LHCN-M2 (cell line): ENCODE measurements at regions not wholly inside any gene's neighbourhood (a gene's known extent, or its start where the extent isn't known, plus 50 kb on each side); places are given as distances from the start of the nearest gene placed in this dataset.
"Not testable (repeated sequence)": the region's sequence is repeated elsewhere in the genome, so short reads cannot be mapped to it uniquely, and the experiment has no call there.

ENCODE experiments used
- DNase-seq: peaks from one replicate; pipeline ENCODE4 v3.0.0-alpha.2; 2012; ENCODE audit warnings: low read depth

DNA sequence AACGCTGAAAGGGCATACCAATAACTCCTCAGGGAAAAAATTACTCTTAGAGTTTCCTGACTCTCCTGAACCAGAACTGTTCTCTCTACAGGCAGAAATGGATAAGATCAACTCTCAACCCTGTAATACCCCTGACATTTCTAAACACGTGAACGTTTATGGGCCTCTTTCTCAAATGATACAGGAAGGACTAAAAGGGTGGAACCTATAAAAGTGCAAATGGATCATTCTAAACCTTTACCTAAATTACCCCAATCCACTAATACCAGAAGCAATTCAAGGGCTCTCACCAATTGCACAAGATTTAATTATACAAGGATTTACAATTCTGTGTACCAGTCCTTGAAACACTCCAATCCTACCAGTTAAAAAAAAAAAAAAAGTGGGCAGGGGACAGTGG, 98.0 kb upstream of the FAM174B start:
- DNase-seq: no peak

DNA sequence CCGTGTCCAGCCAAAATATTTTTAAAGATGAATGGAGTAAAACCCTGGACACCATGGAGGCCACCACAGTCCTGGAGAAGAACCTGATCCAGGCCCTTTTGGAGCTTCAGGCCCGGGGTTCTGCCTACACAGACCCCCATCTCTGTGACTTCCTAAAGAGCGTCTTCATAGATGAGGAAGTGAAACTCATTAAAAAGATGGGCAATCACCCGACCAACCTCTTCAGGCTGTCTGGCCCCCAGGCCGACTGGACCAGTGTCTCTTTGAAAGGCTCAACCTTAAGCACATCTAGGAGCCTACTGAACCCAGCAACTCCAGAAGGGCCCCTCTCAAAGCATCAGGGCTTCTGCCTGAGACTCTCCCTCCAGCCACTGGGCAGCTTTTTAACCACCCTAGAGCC, 107.9 kb upstream of the FAM174B start:
- DNase-seq: no peak

- not testable (repeated sequence) for DNase-seq
Measured at GRCh38 chr15:92768131-92768530, 112.6 kb upstream of the FAM174B start.

GRCh38 chr15:92770641-92771040, 115.1 kb upstream of the FAM174B start:
- no peak for DNase-seq

- no peak for DNase-seq
Measured at GRCh38 chr15:92772061-92772460, 116.5 kb upstream of the FAM174B start.

DNA sequence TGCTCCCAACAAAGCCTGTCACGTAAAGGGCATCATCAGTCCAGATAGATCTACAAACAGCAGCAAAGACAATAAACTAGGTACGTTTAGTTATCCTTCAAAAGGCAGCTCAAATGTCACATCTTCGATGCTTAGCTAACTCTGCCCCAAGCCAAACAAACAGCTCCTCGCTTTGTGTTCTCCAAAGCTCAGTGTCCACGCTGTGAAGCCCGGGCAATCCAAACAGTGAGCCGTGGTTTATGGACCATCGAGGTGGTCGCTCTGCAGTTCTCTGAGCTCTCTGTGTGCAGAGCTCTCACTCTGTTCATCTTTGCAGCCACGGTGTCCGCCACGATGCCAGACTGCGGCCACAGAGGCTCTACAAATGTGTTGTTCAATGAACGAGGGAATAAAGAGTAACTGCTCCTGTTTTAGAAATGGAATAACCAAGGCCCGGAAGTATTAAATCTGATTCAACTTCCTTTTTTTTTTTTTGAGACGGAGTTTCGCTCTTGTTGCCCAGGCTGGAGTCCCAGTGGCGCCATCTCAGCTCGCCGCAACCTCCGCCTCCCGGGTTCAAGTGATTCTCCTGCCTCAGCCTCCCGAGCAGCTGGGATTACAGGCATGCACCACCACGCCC, 117.2 kb upstream of the FAM174B start:
- no peak for DNase-seq

- DNase-seq: no peak
Measured at GRCh38 chr15:92773340-92773739, 117.8 kb upstream of the FAM174B start.

DNA sequence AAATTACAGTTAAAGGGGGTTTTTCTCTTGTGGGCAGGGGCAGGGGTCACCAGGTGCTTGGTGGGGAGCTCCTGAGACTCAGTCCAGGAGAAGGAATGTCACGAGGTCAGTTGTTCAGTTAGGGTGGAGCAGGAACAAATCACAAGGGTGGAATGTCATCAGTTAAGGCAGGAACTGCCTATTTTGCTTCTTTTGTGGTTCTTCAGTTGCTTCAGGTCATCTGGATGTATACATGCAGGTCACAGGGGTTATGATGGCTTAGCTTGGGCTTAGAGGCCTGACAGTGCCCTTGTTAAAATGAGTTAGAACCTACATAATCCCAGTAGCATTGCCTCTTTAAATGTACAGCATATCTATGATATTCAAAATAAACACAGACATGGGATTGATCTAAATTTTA, 120.2 kb upstream of the CHD2 start:
- DNase-seq: no peak

DNA sequence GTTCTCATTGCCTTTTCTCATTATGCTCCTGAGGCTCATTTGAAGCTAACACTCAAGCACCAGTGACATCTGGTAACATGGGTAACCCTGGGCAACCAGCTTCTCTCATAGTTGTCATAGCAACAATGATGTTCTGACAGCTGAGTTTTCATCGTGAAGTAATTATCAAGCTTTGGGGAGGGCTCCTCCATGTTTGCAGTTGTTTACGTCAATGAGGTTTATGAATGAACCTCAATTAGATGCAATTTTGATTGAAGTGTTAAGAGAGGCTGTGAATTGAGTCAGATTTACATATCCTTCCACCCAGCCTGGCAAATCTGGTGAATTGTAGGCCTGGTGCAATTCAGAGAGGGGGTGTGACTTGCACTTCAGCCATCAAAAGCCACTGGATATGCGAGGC, 119.3 kb upstream of the CHD2 start:
- DNase-seq: peak; percentile 14

DNA sequence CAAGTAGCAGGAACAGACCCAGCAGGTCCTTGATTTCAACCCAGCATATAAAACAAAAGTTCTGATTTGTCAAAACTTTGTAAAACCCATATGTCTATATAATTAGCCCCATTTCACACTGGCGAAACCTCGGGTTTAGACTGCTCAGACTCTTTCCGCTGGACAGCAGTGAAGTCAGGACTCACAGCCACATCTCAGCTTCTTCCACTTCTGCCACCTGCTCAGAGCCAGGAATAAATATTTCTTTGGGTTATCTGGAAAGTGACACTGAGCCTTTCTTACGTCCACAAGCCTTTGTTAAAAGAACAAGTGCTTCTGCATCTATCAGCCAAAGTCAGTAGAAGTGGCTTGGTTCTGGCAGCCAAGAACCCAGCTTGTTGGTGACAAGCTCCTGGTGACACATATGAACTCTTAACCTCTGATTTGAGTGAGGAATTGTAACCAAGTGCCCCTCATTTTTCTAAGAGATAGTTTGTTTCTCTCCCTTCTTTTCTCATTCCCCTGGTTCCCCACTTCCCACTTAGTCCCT, 118.1 kb upstream of the CHD2 start:
- DNase-seq: no peak

DNA sequence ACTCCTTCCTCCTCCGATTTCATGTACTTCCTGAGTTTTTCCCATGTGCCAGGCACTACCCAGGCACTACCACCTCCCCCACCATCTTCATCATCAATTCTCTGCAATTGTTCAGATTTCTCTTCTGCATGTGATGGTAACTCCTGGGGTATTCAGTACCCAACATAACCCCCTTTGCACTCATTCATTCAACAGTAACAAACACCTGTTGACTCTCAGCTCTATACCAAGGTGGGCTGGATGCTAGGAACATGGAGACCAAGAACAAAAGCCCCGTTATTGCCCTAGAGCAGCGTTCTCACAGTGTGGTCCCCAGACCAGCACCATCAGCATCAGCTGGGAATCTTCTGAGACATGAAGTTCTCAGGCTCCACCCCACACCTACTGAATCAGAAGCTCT, 113.0 kb upstream of the CHD2 start:
- no peak for DNase-seq

GRCh38 chr15:92788196-92788595, 111.9 kb upstream of the CHD2 start:
- no peak for DNase-seq

GRCh38 chr15:92788793-92789192, 111.3 kb upstream of the CHD2 start:
- DNase-seq: not testable (repeated sequence)

- DNase-seq: no peak
Measured at GRCh38 chr15:92796161-92796611, 103.9 kb upstream of the CHD2 start.

DNA sequence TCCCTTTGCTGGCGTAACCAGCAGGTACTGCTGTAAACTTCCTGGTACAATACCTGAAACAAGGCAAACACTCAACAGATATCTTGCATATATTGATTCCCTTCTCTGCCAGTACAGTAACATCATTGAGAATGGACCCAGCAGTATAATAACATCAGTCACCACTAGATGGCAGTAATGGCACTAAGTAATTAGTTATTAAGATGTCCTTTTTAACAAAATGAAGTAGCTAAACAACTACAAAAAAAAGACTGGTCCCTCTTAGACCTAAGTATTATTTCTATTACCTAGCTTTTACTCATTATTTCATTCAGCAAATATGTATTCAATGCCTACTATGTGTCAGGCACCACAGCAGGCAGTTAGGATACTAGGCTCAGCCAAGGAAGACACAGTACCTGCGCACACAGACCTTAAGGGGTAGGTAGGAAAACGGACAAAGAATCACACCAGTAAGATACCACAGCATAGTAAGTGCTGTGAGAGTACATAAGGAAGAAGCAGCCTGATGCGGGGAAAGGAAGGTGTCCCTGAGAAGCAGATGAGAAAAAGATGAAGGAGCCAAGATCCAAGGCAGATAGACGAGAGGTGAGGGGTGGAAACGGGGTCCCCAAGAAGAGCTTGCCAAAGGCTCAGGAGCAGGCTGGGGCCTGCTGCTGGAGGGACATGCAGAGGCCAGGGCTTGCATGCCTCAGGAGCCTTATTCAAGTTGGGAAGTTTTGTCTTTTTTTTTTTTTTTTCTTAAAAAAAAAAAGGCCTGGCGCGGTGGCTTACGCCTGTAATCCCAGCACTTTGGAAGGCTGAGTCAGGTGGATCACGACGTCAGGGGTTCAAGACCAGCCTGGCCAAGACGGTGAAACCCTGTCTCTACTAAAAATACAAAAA, 102.7 kb upstream of the CHD2 start:
- DNase-seq: peak; percentile 71

- no peak for DNase-seq
Measured at GRCh38 chr15:92800013-92800412, 100.1 kb upstream of the CHD2 start.

DNA sequence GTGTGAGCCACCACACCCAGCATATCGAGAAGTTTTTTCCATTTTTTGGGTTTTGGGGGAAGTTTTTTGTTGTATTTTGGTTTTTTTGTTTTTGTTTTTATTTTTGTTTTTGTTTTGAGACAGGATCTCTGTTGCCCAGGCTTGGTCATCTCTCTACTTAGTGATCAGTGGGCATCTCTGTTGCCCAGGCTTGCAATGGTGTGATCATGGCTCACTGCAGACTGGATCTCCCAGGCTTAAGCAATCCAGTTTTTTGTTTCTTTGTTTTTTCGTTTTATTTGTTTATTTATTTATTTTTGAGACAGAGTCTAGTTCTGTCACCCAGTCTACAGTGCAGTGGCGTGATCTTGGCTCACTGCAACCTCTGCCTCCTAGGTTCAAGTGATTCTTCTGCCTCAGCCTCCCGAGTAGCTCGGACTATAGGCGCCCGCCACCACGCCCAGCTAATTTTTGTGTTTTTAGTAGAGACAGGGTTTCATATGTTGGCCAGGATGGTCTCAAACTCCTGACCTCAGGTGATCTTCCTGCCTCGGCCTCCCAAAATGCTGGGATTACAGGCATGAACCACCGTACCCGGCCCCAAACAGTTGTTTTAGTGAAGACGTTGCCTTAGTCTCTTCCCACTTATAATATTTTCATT, 99.6 kb upstream of the CHD2 start:
- DNase-seq: not testable (repeated sequence)

- DNase-seq: peak; percentile 98
Measured at GRCh38 chr15:92801056-92801773, 98.9 kb upstream of the CHD2 start.

DNA sequence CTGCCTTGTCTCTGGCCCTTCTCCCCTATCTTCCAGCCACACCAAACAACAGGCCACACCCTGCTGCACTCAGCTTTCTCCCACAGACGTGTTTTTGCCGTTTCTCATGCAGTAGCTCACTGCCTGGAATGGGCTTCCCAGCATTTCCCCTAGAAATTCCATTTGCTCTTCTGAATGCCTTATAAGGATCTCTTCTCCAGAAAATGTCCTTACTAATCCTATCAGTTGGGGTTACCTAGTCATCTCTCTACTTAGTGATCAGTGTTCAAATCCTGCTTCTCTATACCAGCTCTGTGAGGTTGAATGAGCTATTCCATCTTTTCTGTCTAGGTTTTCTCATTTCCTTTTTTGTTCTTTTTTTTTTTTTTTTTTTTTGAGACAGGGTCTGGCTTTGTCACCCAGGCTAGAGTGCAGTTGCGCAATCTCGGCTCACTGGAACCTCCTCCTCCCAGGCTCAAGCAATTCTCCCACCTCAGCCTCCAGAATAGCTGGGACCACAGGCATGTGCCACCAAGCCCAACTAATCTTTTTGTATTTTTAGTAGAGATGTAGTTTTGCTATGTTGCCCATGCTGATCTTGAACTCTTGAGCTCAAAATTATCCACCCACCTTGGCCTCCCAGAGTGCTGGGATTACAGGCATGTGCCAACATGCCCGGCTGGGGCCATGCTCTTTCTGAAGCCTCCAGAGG, 98.2 kb upstream of the CHD2 start:
- DNase-seq: peak; percentile 96

DNA sequence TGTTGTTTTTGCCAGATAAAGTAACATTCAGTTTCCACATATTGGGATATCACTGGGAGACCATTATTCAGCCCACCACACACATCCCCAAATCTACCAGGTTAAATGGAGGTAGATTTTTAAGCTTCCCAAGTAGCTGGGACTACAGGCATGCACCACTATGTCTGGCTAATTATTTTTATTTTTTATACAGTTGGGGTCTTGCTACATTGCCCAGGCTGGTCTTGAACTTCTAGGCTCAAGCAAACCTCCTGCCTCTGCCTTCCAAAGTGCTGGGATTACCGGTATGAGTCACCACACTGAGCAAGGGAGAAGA, 96.6 kb upstream of the CHD2 start:
- no peak for DNase-seq
